ENCODE measurements at regions not wholly inside any gene's neighbourhood (a gene's known extent, or its start where the extent isn't known, plus 50 kb on each side); places are given as distances from the start of the nearest gene placed in this dataset.

GRCh38 chr3:74693251-74693650, 78.8 kb upstream of the CNTN3 start:
- H3K36me3 Mint-ChIP-seq: peaks cover 3% of the 10 kb centered on the region
- no peaks in the 10 kb centered on the region for H3K27me3 Mint-ChIP-seq
- peaks cover 0 to 7% (median under 1%) of the 10 kb centered on the region in 3 donors for H3K9me3 Mint-ChIP-seq
- H3K4me1 Mint-ChIP-seq: no peaks in the 10 kb centered on the region
- H3K27ac Mint-ChIP-seq: no peak overlapping the region
- no peak overlapping the region for H3K4me3 Mint-ChIP-seq

GRCh38 chr3:74691946-74692345, 77.5 kb upstream of the CNTN3 start:
- Mint-ChIP-seq H3K27ac (no peak overlapping the region), H3K36me3 (peaks cover 3% of the 10 kb centered on the region), H3K4me3 (no peak overlapping the region), H3K27me3 (no peaks in the 10 kb centered on the region), H3K4me1 (no peaks in the 10 kb centered on the region), H3K9me3 (peaks cover 2 to 7% (median 2%) of the 10 kb centered on the region in 3 donors)

GRCh38 chr3:74673326-74673725, 58.9 kb upstream of the CNTN3 start:
- H3K9me3 Mint-ChIP-seq: peaks cover 4 to 8% (median 5%) of the 10 kb centered on the region in 3 donors
- no peaks in the 10 kb centered on the region for H3K27me3 Mint-ChIP-seq
- H3K27ac Mint-ChIP-seq: no peak overlapping the region
- H3K4me3 Mint-ChIP-seq: no peak overlapping the region
- peaks cover 2% of the 10 kb centered on the region for H3K36me3 Mint-ChIP-seq
- H3K4me1 Mint-ChIP-seq: no peaks in the 10 kb centered on the region

- Mint-ChIP-seq H3K36me3 (peaks cover 2% of the 10 kb centered on the region), H3K4me1 (no peaks in the 10 kb centered on the region), H3K27me3 (no peaks in the 10 kb centered on the region), H3K4me3 (no peak overlapping the region), H3K27ac (no peak overlapping the region), H3K9me3 (peaks cover 8 to 18% (median 9%) of the 10 kb centered on the region in 3 donors)
Observed at GRCh38 chr3:74664606-74665005, 50.1 kb upstream of the CNTN3 start.

All from IgD-negative memory B cell (primary cell).